Prostate gland (tissue), 2 donors: ENCODE measurements at regions not wholly inside any gene's neighbourhood (a gene's known extent, or its start where the extent isn't known, plus 50 kb on each side); places are given as distances from the start of the nearest gene placed in this dataset.
"Not testable (repeated sequence)": the region's sequence is repeated elsewhere in the genome, so short reads cannot be mapped to it uniquely, and the experiment has no call there.

ENCODE experiments used
- DNase-seq: peaks from one replicate; pipeline ENCODE4 v3.0.0-alpha.2; 2019; ENCODE audit warnings: low spot score
- H3K27ac ChIP-seq, 2 donors: fragments of 200-600 bp; sonication (generic); 2 replicates each; pipeline ENCODE4 v1.5.1; 2017 to 2019
- H3K27me3 ChIP-seq: fragments of 200-600 bp; sonication (generic); replicated peaks from 2 replicates; pipeline ENCODE4 v1.5.1; 2019; ENCODE audit not compliant: insufficient read depth
- H3K36me3 ChIP-seq, 2 donors: fragments of 200-600 bp; sonication (generic); 1 replicate in 1 of 2; 2 replicates in 1 of 2; pipeline versions ENCODE4 v1.5.1 to v1.8.1; 2017 to 2019
- H3K4me1 ChIP-seq: fragments of 200-600 bp; sonication (generic); replicated peaks from 2 replicates; pipeline ENCODE4 v1.5.1; 2019
- H3K4me3 ChIP-seq, 2 donors: fragments of 200-600 bp; sonication (generic); 2 replicates each; pipeline ENCODE4 v1.5.1; 2017 to 2019
- H3K9me3 ChIP-seq: fragments of 200-600 bp; sonication (generic); 2 replicates; pipeline ENCODE4 v1.5.1; 2017
- POLR2A ChIP-seq: fragments of 450-650 bp; IDR thresholded peaks from one replicate; pipeline ENCODE4 v1.6.1; 2016; ENCODE audit warnings: antibody characterized with exemption, mild to moderate bottlenecking
- POLR2AphosphoS5 ChIP-seq: sonication (generic); formaldehyde crosslinking; IDR thresholded peaks from one replicate; pipeline ENCODE4 v1.6.1; 2017; ENCODE audit warnings: antibody characterized with exemption
- WGBS: methylation state at CpG from one replicate; pipeline ENCODE4 v1.1.5; 2018; 5-methylcytosine and 5-hydroxymethylcytosine counted together
- intact Hi-C: fragments of 100-400 bp; cut with DNase I; formaldehyde crosslinking; loops from one replicate; pipeline ENCODE4 v1.14.2; 2022
- TF ChIP-seq, protein P1 (sequence below), 4 experiments: fragments of 200-600 bp in 2 of 4; fragments of 450-650 bp in 2 of 4; sonication (generic) in 2 of 4; IDR thresholded peaks; 1 replicate in 3 of 4; 2 replicates in 1 of 4; pipeline ENCODE4 v1.5.1; 2016 to 2019; ENCODE audit warnings: antibody characterized with exemption in 4 of 4, mild to moderate bottlenecking in 2 of 4, moderate library complexity in 2 of 4

DNA sequence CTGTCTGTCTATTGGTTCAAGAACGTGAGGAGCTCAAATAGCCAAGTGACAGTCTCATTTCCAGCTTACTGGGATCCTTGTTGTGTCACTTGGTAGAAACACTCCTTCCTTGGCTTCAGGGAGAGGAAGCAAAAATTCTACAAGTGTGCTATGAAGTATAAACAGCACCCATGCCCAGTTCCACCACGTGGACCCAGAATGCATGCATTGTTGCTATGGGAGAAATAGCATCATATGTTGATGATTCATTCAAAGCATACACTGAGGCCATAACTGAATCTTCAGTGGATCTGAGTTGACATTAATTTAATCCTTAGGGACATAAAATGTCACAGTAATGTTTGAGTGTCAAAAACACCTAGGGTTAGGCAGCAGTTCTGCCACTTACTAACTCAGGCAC, 199.0 kb upstream of the RXFP2 start:
- no peak for TF ChIP-seq POLR2A
- TF ChIP-seq, protein P1, sequence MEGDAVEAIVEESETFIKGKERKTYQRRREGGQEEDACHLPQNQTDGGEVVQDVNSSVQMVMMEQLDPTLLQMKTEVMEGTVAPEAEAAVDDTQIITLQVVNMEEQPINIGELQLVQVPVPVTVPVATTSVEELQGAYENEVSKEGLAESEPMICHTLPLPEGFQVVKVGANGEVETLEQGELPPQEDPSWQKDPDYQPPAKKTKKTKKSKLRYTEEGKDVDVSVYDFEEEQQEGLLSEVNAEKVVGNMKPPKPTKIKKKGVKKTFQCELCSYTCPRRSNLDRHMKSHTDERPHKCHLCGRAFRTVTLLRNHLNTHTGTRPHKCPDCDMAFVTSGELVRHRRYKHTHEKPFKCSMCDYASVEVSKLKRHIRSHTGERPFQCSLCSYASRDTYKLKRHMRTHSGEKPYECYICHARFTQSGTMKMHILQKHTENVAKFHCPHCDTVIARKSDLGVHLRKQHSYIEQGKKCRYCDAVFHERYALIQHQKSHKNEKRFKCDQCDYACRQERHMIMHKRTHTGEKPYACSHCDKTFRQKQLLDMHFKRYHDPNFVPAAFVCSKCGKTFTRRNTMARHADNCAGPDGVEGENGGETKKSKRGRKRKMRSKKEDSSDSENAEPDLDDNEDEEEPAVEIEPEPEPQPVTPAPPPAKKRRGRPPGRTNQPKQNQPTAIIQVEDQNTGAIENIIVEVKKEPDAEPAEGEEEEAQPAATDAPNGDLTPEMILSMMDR (IDR thresholded peaks at IDR 0.05), result no peak
- TF ChIP-seq POLR2AphosphoS5, result no peak
- DNase-seq, result no peak
- Histone ChIP-seq H3K27ac (no peak overlapping the region), H3K27me3 (no peaks in the 10 kb centered on the region), H3K4me3 (no peak overlapping the region), H3K4me1 (no peaks in the 10 kb centered on the region), H3K9me3 (no peaks in the 10 kb centered on the region), H3K36me3 (no peaks in the 10 kb centered on the region)
- WGBS, result 34% methylated on average over 2 of the region's 2 CpGs
- intact Hi-C loops, result no loop called here

DNA sequence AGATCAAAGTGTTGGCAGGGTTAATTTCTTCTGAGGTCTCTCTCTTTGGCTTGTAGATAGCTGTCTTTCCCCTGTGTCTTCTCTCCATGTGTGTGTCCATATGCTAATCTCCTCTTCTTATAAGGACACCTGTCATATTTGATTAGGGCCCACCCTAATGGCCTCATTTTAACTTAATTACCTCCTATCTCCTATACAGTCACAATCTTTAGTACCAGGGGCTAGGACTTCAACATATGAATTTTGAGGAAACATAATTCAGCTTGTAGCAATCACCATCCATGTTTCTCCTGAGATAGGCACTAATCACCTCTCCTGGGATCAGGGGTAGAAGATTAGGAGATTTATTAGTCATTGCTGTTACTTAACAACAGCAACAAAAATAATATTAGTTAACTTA, 196.1 kb upstream of the RXFP2 start:
- H3K9me3 ChIP-seq, result no peaks in the 10 kb centered on the region
- no peak overlapping the region for H3K27ac ChIP-seq
- no peaks in the 10 kb centered on the region for H3K27me3 ChIP-seq
- H3K36me3 ChIP-seq, result no peaks in the 10 kb centered on the region
- H3K4me1 ChIP-seq, result no peaks in the 10 kb centered on the region
- no peak overlapping the region for H3K4me3 ChIP-seq
- intact Hi-C loops, result no loop called here
- TF ChIP-seq, protein P1 (IDR thresholded peaks at IDR 0.05), result no peak
- no peak for DNase-seq

DNA sequence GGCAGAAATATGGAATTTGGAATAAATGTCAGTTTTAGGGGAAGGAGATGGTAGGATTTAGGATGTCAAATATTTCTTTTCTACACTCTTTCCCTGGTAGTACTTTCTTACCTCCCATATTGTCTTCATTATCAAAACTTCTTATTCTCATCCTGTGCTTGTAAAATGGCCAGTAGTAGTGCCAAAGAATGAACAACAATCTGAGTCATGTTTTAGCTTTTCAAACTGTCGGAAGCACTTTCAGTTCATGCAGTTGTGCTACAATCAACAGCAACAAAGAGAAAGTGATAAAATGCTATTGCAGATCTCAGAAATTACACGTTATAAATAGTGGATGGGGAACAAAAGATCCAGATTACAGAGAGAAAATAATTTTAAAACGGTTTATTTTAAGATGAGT, 193.7 kb upstream of the RXFP2 start:
- intact Hi-C loops, result no loop called here
- TF ChIP-seq POLR2A, result no peak
- no peaks in the 10 kb centered on the region for H3K4me1 ChIP-seq
- H3K9me3 ChIP-seq, result no peaks in the 10 kb centered on the region
- no peak for DNase-seq
- no peak overlapping the region for H3K27ac ChIP-seq
- no peaks in the 10 kb centered on the region for H3K27me3 ChIP-seq
- H3K36me3 ChIP-seq, result no peaks in the 10 kb centered on the region
- WGBS, result 19% methylated on average over 3 of the region's 3 CpGs
- no peak overlapping the region for H3K4me3 ChIP-seq

DNA sequence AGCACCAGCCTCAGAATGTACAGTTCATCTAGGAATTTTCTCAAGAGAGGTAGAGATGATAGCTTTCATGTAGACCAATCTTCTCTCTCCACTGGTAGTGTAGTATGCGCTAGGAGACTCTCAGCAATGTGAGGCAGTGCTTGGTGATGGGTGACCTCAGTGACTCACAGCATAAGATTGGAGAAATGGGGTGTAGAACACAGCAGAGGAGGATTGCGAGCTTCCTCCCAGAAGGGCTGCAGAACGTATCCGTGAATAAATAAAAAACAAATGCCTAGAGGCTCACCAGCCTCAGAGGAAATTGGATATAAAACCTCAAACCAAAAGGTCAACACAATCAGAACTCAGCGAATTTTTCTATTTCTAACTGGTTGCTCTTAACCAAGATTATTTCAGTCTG, 182.9 kb upstream of the RXFP2 start:
- TF ChIP-seq POLR2AphosphoS5, result no peak
- TF ChIP-seq, protein P1 (IDR thresholded peaks at IDR 0.05), result no peak
- TF ChIP-seq POLR2A, result no peak
- Histone ChIP-seq H3K27me3 (no peaks in the 10 kb centered on the region), H3K4me3 (no peak overlapping the region), H3K27ac (no peak overlapping the region), H3K4me1 (no peaks in the 10 kb centered on the region), H3K36me3 (no peaks in the 10 kb centered on the region), H3K9me3 (no peaks in the 10 kb centered on the region)
- WGBS, result 64% methylated on average over 5 of the region's 5 CpGs
- DNase-seq, result no peak
- intact Hi-C loops, result no loop called here

DNA sequence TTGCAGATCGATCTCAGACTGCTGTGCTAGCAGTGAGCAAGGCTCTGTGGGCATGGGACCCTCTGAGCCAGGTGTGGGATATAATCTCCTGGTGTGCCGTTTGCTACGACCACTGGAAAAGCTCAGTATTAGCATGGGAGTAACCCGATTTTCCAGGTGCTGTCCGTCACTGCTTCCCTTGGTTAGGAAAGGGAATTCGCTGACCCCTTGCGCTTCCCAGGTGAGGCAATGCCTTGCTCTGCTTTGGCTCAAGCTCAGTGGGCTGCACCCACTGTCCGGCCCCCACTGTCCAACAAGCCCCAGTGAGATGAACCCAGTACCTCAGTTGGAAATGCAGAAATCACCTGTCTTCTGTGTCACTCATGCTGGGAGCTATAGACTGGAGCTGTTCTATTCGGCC, 155.1 kb upstream of the RXFP2 start:
- WGBS, result 93% methylated on average over 9 of the region's 9 CpGs
- H3K4me3 ChIP-seq, intact Hi-C loops, H3K27me3 ChIP-seq, DNase-seq, H3K27ac ChIP-seq, H3K4me1 ChIP-seq, H3K36me3 ChIP-seq, H3K9me3 ChIP-seq: not testable (repeated sequence)

DNA sequence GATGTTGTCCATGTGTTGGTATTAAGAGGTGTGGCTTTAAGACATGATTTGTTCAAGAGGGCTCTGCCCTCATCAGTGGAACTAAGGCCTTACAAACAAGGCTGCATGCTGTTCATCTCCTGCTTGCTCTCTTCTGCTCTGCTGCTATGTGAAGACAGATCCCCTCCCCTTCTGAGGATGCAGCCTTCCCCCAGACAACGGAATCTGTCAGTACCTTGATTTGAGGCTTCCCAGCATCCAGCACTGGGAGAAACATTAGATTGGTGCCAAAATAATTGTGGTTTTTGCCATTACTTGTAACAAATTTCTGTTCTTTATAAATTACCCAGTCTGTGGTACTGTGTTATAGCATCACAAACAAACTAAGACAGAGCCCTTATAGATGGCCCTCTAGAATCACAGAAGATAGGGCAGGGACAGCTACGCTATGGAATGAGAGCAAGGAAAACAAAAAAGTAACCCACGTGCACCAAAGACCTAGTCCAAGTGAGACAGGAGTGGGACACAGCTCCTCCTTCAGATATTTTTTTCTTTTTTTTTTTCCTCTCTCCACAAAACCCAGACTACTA, 151.5 kb upstream of the RXFP2 start:
- Histone ChIP-seq H3K27ac (no peak overlapping the region), H3K4me1 (no peaks in the 10 kb centered on the region), H3K9me3 (no peaks in the 10 kb centered on the region), H3K27me3 (no peaks in the 10 kb centered on the region), H3K36me3 (no peaks in the 10 kb centered on the region), H3K4me3 (no peak overlapping the region)
- intact Hi-C loops, result no loop called here
- 32% methylated on average over 3 of the region's 3 CpGs for WGBS
- TF ChIP-seq, protein P1 (IDR thresholded peaks at IDR 0.05), result no peak
- no peak for TF ChIP-seq POLR2A
- no peak for TF ChIP-seq POLR2AphosphoS5
- DNase-seq, result no peak
